GM12878 (cell line): ENCODE measurements at regions not wholly inside any gene's neighbourhood (a gene's known extent, or its start where the extent isn't known, plus 50 kb on each side); places are given as distances from the start of the nearest gene placed in this dataset.

Experiments used
- ATAC-seq: fragments of 200-7000 bp; cut with Tn5 transposase; 3 replicates; pipeline ENCODE4 v1.9.1; 2020; ENCODE audit warnings: mild to moderate bottlenecking, moderate library complexity
- BruUV-seq: library from RNA; stranded (reverse); fragments of 400-500 nt; replicated peaks from 2 replicates; lab custom pipeline; 2021; lab: Mats Ljungman, UMichigan
- CTCF ChIA-PET: fragments of 300-600 bp; sonication (Branson Sonifier 250); formaldehyde crosslinking; extraction: SDS; loops from one replicate; lab custom pipeline; 2021; ENCODE audit warnings: inconsistent platforms; lab: Yijun Ruan, JAX
- POLR2A ChIA-PET: fragments of 350-600 bp; formaldehyde crosslinking; extraction: SDS; loops from one replicate; lab custom pipeline; 2021; ENCODE audit warnings: inconsistent platforms; lab: Charles Lee
- RAD21 ChIA-PET: fragments of 300-600 bp; sonication (Branson Sonifier 250); formaldehyde crosslinking; loops from one replicate; lab custom pipeline; 2023; ENCODE audit warnings: antibody characterized with exemption; ENCODE audit not compliant: unreplicated experiment; lab: Charles Lee
- SMC1A ChIA-PET: fragments of 300-600 bp; sonication (Branson Sonifier 250); formaldehyde crosslinking; loops from one replicate; lab custom pipeline; 2023; ENCODE audit not compliant: unreplicated experiment, uncharacterized antibody; lab: Charles Lee
- DNase-seq: peaks from one replicate; pipeline ENCODE4 v3.0.0-alpha.2; 2011; ENCODE audit warnings: low read depth, low spot score
- FAIRE-seq: peaks from 3 replicates; lab custom pipeline; 2011; peaks lifted over from hg19 to GRCh38; lab: Jason Lieb, UNC
- H2AFZ ChIP-seq: 2 replicates; pipeline ENCODE4 v1.6.0; 2011; ENCODE audit warnings: low read depth, low read length, control low read depth; ENCODE audit not compliant: control insufficient read depth
- H3K27ac ChIP-seq: 2 replicates; pipeline ENCODE4 v1.5.1; 2011; ENCODE audit warnings: control low read depth; ENCODE audit not compliant: control insufficient read depth, insufficient read depth
- H3K27me3 ChIP-seq, 2 experiments: replicated peaks in 1 of 2; 2 replicates each; pipeline versions ENCODE4 v1.6.0 to v1.6.1; 2011; ENCODE audit warnings: low read length in 1 of 2; ENCODE audit not compliant: control insufficient read depth in 2 of 2, insufficient read depth in 2 of 2
- H3K36me3 ChIP-seq, 2 experiments: 2 replicates each; pipeline ENCODE4 v1.5.1; 2011; ENCODE audit warnings: low read length in 1 of 2; ENCODE audit not compliant: control insufficient read depth in 2 of 2, insufficient read depth in 2 of 2
- H3K4me1 ChIP-seq: 2 replicates; pipeline ENCODE4 v1.6.1; 2011; ENCODE audit warnings: mild to moderate bottlenecking, low read length, moderate library complexity, mixed read lengths; ENCODE audit not compliant: control insufficient read depth, insufficient read depth
- H3K4me2 ChIP-seq: 2 replicates; pipeline ENCODE4 v1.6.0; 2011; ENCODE audit warnings: control low read depth; ENCODE audit not compliant: control insufficient read depth, insufficient read depth
- H3K4me3 ChIP-seq: fragments of 200-600 bp; sonication (generic); 2 replicates; pipeline ENCODE4 v1.5.1; 2016
- H3K79me2 ChIP-seq: 2 replicates; pipeline ENCODE4 v1.6.0; 2011; ENCODE audit warnings: low read length; ENCODE audit not compliant: control insufficient read depth, insufficient read depth
- H3K9ac ChIP-seq: 2 replicates; pipeline ENCODE4 v1.8.0; 2011; ENCODE audit warnings: low read length, control low read depth, mixed read lengths; ENCODE audit not compliant: control insufficient read depth, insufficient read depth
- H3K9me3 ChIP-seq: replicated peaks from 3 replicates; pipeline ENCODE4 v1.5.1; 2011; ENCODE audit warnings: mild to moderate bottlenecking, low read length; ENCODE audit not compliant: control insufficient read depth, insufficient read depth
- H4K20me1 ChIP-seq: 2 replicates; pipeline ENCODE4 v1.6.0; 2011; ENCODE audit not compliant: control insufficient read depth, insufficient read depth
- CBFB ChIP-seq: IDR thresholded peaks from 2 replicates; pipeline ENCODE4 v1.6.1; 2016; ENCODE audit warnings: antibody characterized with exemption, low read depth
- CEBPZ ChIP-seq: fragments of 150-350 bp; IDR thresholded peaks from 2 replicates; pipeline ENCODE4 v1.6.1; 2016; ENCODE audit warnings: low read depth, low read length
- CHD2 ChIP-seq: IDR thresholded peaks from 2 replicates; pipeline ENCODE4 v1.6.1; 2011; ENCODE audit warnings: low read depth, low read length, improper control_type of control experiment, borderline replicate concordance
- KDM1A ChIP-seq: fragments of 200-600 bp; sonication (generic); IDR thresholded peaks from 2 replicates; pipeline ENCODE4 v1.6.1; 2016; ENCODE audit warnings: borderline replicate concordance
- NFXL1 ChIP-seq: fragments of 450-650 bp; IDR thresholded peaks from 2 replicates; pipeline ENCODE4 v1.6.1; 2017; ENCODE audit warnings: antibody characterized with exemption, mild to moderate bottlenecking, borderline replicate concordance
- RELA ChIP-seq: fragments of 450-650 bp; IDR thresholded peaks from 2 replicates; pipeline ENCODE4 v1.8.0; 2014; ENCODE audit warnings: borderline replicate concordance; ENCODE audit not compliant: partially characterized antibody
- TCF7 ChIP-seq: IDR thresholded peaks from 2 replicates; pipeline ENCODE4 v1.6.1; 2014; ENCODE audit warnings: antibody characterized with exemption, borderline replicate concordance
- WRNIP1 ChIP-seq: IDR thresholded peaks from 2 replicates; pipeline ENCODE4 v1.6.1; 2011; ENCODE audit warnings: low read depth, low read length, improper control_type of control experiment, borderline replicate concordance
- WGBS: methylation state at CpG from one replicate; pipeline ENCODE4 v1.1.6; 2016; ENCODE audit warnings: low lambda C conversion rate; ENCODE audit not compliant: insufficient replicate concordance, insufficient coverage; ENCODE audit errors: missing lambda C conversion rate; 5-methylcytosine and 5-hydroxymethylcytosine counted together
- in situ Hi-C: fragments of 300-500 bp; cut with MboI; formaldehyde crosslinking; loops from 9 replicates; pipeline ENCODE4 v1.14.3; 2018; ENCODE audit warnings: mixed read lengths
- intact Hi-C: fragments of 100-400 bp; cut with micrococcal nuclease; formaldehyde crosslinking; loops from one replicate; pipeline ENCODE4 v1.14.2; 2022; ENCODE audit not compliant: unreplicated experiment
- TF ChIP-seq, protein P1 (sequence below): fragments of 450-650 bp; IDR thresholded peaks from 2 replicates; pipeline ENCODE4 v1.6.1; 2018; ENCODE audit warnings: borderline replicate concordance, mild to moderate bottlenecking; ENCODE audit not compliant: partially characterized antibody
- TF ChIP-seq, protein P2 (sequence below): IDR thresholded peaks from 2 replicates; pipeline ENCODE4 v1.6.1; 2012; ENCODE audit warnings: improper control_type of control experiment, low read depth, low read length; ENCODE audit not compliant: insufficient replicate concordance
- TF ChIP-seq, protein P3 (sequence below): fragments of 450-650 bp; IDR thresholded peaks from 2 replicates; pipeline ENCODE4 v1.6.1; 2017; ENCODE audit warnings: mild to moderate bottlenecking, low read depth, inconsistent platforms; ENCODE audit not compliant: poor library complexity, severe bottlenecking

DNA sequence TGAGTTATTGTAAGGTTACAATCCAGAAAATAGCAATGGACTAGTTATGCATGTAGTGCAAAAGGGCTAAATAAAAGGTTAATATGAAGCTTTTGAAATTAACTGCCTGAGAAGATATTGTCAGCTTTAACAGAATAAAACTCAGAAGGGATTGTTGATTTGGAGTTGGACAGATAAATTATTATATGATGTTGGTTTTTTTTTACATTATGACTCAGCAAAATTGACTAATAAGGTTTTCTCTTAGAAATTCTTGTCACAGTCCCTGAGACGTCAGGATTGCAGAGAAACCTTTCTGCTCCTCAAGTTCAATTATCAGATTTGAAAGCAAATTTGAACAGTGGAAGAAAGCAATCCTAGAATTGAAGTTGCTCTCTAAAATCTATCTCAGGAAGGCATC is 946.9 kb downstream of the CBLN2 start:
- no peaks in the 10 kb centered on the region for H3K27me3 ChIP-seq
- no TSS peak for BruUV-seq
- H3K79me2 ChIP-seq, result no peaks in the 10 kb centered on the region
- H3K27ac ChIP-seq, result no peak overlapping the region
- ChIA-PET CTCF (no interaction called here), POLR2A (no interaction called here), SMC1A (interaction anchor here (0.7 kb wide), 1 partner anchor 930 kb away, joined by 4 read pairs; no protein-coding TSS in a partner anchor), RAD21 (no interaction called here)
- ATAC-seq (no peak), FAIRE-seq (no peak), DNase-seq (no peak)
- no peak overlapping the region for H3K4me3 ChIP-seq
- no peaks in the 10 kb centered on the region for H3K9me3 ChIP-seq
- H4K20me1 ChIP-seq, result no peaks in the 10 kb centered on the region
- no peaks in the 10 kb centered on the region for H3K4me1 ChIP-seq
- H2AFZ ChIP-seq, result no peak overlapping the region
- no peak overlapping the region for H3K4me2 ChIP-seq
- intact Hi-C loops, result no loop called here
- H3K9ac ChIP-seq, result no peak overlapping the region
- in situ Hi-C loops, result no loop called here
- H3K36me3 ChIP-seq, result no peaks in the 10 kb centered on the region
- 23% methylated on average over 1 of the region's 1 CpG for WGBS
- TF ChIP-seq, protein P1, sequence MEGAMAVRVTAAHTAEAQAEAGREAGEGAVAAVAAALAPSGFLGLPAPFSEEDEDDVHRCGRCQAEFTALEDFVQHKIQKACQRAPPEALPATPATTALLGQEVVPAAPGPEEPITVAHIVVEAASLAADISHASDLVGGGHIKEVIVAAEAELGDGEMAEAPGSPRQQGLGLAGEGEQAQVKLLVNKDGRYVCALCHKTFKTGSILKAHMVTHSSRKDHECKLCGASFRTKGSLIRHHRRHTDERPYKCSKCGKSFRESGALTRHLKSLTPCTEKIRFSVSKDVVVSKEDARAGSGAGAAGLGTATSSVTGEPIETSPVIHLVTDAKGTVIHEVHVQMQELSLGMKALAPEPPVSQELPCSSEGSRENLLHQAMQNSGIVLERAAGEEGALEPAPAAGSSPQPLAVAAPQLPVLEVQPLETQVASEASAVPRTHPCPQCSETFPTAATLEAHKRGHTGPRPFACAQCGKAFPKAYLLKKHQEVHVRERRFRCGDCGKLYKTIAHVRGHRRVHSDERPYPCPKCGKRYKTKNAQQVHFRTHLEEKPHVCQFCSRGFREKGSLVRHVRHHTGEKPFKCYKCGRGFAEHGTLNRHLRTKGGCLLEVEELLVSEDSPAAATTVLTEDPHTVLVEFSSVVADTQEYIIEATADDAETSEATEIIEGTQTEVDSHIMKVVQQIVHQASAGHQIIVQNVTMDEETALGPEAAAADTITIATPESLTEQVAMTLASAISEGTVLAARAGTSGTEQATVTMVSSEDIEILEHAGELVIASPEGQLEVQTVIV, result no peak
- TF ChIP-seq, protein P2, sequence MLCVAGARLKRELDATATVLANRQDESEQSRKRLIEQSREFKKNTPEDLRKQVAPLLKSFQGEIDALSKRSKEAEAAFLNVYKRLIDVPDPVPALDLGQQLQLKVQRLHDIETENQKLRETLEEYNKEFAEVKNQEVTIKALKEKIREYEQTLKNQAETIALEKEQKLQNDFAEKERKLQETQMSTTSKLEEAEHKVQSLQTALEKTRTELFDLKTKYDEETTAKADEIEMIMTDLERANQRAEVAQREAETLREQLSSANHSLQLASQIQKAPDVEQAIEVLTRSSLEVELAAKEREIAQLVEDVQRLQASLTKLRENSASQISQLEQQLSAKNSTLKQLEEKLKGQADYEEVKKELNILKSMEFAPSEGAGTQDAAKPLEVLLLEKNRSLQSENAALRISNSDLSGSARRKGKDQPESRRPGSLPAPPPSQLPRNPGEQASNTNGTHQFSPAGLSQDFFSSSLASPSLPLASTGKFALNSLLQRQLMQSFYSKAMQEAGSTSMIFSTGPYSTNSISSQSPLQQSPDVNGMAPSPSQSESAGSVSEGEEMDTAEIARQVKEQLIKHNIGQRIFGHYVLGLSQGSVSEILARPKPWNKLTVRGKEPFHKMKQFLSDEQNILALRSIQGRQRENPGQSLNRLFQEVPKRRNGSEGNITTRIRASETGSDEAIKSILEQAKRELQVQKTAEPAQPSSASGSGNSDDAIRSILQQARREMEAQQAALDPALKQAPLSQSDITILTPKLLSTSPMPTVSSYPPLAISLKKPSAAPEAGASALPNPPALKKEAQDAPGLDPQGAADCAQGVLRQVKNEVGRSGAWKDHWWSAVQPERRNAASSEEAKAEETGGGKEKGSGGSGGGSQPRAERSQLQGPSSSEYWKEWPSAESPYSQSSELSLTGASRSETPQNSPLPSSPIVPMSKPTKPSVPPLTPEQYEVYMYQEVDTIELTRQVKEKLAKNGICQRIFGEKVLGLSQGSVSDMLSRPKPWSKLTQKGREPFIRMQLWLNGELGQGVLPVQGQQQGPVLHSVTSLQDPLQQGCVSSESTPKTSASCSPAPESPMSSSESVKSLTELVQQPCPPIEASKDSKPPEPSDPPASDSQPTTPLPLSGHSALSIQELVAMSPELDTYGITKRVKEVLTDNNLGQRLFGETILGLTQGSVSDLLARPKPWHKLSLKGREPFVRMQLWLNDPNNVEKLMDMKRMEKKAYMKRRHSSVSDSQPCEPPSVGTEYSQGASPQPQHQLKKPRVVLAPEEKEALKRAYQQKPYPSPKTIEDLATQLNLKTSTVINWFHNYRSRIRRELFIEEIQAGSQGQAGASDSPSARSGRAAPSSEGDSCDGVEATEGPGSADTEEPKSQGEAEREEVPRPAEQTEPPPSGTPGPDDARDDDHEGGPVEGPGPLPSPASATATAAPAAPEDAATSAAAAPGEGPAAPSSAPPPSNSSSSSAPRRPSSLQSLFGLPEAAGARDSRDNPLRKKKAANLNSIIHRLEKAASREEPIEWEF, result no peak
- TF ChIP-seq, protein P3, sequence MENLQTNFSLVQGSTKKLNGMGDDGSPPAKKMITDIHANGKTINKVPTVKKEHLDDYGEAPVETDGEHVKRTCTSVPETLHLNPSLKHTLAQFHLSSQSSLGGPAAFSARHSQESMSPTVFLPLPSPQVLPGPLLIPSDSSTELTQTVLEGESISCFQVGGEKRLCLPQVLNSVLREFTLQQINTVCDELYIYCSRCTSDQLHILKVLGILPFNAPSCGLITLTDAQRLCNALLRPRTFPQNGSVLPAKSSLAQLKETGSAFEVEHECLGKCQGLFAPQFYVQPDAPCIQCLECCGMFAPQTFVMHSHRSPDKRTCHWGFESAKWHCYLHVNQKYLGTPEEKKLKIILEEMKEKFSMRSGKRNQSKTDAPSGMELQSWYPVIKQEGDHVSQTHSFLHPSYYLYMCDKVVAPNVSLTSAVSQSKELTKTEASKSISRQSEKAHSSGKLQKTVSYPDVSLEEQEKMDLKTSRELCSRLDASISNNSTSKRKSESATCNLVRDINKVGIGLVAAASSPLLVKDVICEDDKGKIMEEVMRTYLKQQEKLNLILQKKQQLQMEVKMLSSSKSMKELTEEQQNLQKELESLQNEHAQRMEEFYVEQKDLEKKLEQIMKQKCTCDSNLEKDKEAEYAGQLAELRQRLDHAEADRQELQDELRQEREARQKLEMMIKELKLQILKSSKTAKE, result no peak
- no peak for TF ChIP-seq CBFB
- TF ChIP-seq TCF7, result no peak
- TF ChIP-seq CEBPZ, result no peak
- TF ChIP-seq KDM1A, result no peak
- TF ChIP-seq CHD2, result no peak
- TF ChIP-seq WRNIP1, result no peak
- TF ChIP-seq RELA, result no peak
- no peak for TF ChIP-seq NFXL1
